ENCODE measurements at regions not wholly inside any gene's neighbourhood (a gene's known extent, or its start where the extent isn't known, plus 50 kb on each side); places are given as distances from the start of the nearest gene placed in this dataset.

DNA sequence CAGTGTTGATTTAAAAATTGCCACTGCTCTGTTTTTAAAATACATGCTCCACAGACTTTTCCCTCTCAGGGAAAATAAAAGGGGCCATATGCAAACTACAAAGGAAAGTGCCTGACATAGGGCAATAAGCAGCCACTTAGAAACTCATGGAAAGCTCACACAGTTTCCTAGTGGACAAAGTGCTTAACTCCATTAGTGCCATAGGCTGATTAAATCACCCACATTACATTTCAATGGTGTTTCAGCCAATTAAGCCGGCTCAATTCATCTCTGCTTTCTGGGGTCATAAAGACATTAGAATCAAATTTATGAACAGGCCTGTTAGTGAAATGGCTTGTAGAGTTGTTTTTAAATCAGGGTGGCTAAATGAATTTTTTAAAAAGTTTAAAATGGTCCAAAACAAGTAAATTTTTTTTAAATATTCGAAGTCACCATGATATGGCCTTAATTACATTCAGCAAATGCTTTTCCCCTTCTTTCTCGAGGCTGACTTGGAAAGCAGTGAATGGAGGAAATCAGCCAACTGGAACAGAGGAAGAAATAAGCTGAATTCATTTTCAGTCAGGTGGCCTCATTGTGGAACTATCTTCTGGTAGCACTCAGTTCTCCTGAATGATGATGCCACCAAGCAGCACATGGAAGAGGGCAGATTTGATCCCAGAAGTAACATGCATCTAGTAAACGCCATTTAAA is 2305.1 kb upstream of the AGA start:
- H3K4me1 ChIP-seq = no peaks in the 10 kb centered on the region
- H3K4me3 ChIP-seq = no peak overlapping the region
- DNase-seq (no peak), ATAC-seq (no peak)
- no peaks in the 10 kb centered on the region for H3K27me3 ChIP-seq
- TF ChIP-seq CTCF (IDR thresholded peaks at IDR 0.05) = no peak
- no peak overlapping the region for H3K27ac ChIP-seq
- no peaks in the 10 kb centered on the region for H3K36me3 ChIP-seq
- intact Hi-C loops (cut with DNase I) = no loop called here
- H3K9me3 ChIP-seq = no peaks in the 10 kb centered on the region

DNA sequence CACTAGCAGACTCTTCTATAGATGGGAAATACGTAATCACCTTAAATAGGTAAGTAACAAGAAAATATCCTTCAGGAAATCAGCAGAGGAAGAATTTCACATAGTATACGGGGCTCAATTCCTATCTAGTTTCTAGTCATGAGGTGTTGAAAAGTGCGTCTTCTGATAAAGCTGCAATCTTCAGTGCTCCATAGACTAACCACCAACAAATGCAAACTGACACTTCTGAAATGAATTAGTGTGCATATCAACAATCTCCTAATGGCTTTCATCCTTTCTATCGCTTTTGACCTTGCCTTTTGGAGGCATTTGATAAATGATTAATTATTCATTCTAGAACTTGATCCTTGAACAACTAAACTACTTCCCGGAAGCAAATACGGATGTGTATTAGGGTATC is 2306.6 kb upstream of the AGA start:
- no peaks in the 10 kb centered on the region for H3K36me3 ChIP-seq
- no peaks in the 10 kb centered on the region for H3K4me1 ChIP-seq
- DNase-seq = no peak
- H3K27ac ChIP-seq = no peak overlapping the region
- no peaks in the 10 kb centered on the region for H3K27me3 ChIP-seq
- intact Hi-C loops (cut with DNase I) = no loop called here
- no peak overlapping the region for H3K4me3 ChIP-seq
- no peaks in the 10 kb centered on the region for H3K9me3 ChIP-seq
- no peak for ATAC-seq
- no peak for TF ChIP-seq CTCF (IDR thresholded peaks at IDR 0.05)

- Histone ChIP-seq H3K27me3 (no peaks in the 10 kb centered on the region), H3K4me1 (no peaks in the 10 kb centered on the region), H3K36me3 (no peaks in the 10 kb centered on the region), H3K4me3 (no peak overlapping the region), H3K27ac (no peak overlapping the region), H3K9me3 (no peaks in the 10 kb centered on the region)
- ATAC-seq (no peak), DNase-seq (peak in 2 of 4 donors; percentile 1 to 5)
- no peak for TF ChIP-seq CTCF (IDR thresholded peaks at IDR 0.05)
- intact Hi-C loops (cut with DNase I) = no loop called here
These were observed 2308.1 kb upstream of the AGA start for GRCh38 chr4:179750374-179750773.

DNA sequence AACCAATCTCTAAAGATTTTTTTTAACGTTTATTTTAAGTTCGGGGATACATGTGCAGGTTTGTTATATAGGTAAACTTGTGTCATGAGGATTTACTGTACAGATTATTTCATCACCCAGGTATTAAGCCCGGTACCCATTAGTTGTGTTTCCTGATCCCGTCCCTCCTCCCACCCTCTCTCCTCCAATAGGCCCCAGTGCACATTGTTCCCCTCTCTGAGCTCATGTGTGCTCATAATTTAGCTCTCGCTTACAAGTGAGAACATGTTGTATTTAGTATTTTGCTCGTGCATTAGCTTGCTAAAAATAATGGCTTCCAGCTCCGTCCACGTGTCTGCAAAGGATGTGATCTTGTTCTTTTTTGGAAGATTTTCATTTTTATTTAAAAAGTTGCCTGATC is 2309.4 kb upstream of the AGA start:
- Histone ChIP-seq H3K9me3 (no peaks in the 10 kb centered on the region), H3K27ac (no peak overlapping the region), H3K27me3 (no peaks in the 10 kb centered on the region), H3K4me3 (no peak overlapping the region), H3K36me3 (no peaks in the 10 kb centered on the region), H3K4me1 (no peaks in the 10 kb centered on the region)
- ATAC-seq (no peak), DNase-seq (no peak)
- TF ChIP-seq CTCF (IDR thresholded peaks at IDR 0.05) = no peak
- intact Hi-C loops (cut with DNase I) = no loop called here

DNA sequence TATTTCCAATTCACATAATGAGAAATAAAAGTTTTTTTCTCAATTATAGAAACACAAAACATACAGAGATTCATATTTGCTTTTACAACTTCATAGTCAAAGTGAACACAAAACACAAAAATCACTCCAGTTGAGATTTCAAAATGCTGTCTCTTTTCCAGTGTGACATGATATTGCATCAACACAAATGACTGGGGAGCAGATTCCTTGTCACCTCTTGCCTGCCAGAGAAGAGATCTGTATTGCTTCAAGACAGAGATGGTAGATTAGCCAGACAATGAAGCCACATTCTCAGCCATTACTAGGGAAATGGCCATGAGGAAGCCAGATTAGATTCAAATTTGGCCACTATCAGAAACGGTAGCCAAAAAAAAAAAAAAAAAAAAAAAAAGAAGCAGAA is 2313.1 kb upstream of the AGA start:
- no peak for TF ChIP-seq CTCF (IDR thresholded peaks at IDR 0.05)
- no peaks in the 10 kb centered on the region for H3K4me1 ChIP-seq
- H3K9me3 ChIP-seq = no peaks in the 10 kb centered on the region
- intact Hi-C loops (cut with DNase I) = no loop called here
- H3K27me3 ChIP-seq = no peaks in the 10 kb centered on the region
- ATAC-seq = no peak
- no peak for DNase-seq
- H3K4me3 ChIP-seq = no peak overlapping the region
- no peaks in the 10 kb centered on the region for H3K36me3 ChIP-seq
- H3K27ac ChIP-seq = no peak overlapping the region
